SK-N-SH treated with all-trans-retinoic acid at 6 μM for 48 hours (cell line): ENCODE measurements at regions not wholly inside any gene's neighbourhood (a gene's known extent, or its start where the extent isn't known, plus 50 kb on each side); places are given as distances from the start of the nearest gene placed in this dataset.

Experiments
- ATAC-seq: fragments of 200-7000 bp; cut with Tn5 transposase; 3 replicates; pipeline ENCODE4 v1.9.1; 2020; ENCODE audit warnings: mild to moderate bottlenecking, moderate library complexity
- ARNTL ChIP-seq: fragments of 450-650 bp; formaldehyde crosslinking; IDR thresholded peaks from 2 replicates; pipeline ENCODE4 v1.5.0; 2020; ENCODE audit warnings: low read depth, mild to moderate bottlenecking, moderate library complexity, borderline replicate concordance
- BACH2 ChIP-seq: fragments of 250-450 bp; sonication (Bioruptor Pico); IDR thresholded peaks from 2 replicates; pipeline ENCODE4 v1.9.0; 2021; ENCODE audit warnings: mild to moderate bottlenecking, borderline replicate concordance
- CREB5 ChIP-seq: fragments of 250-450 bp; sonication (Bioruptor Pico); IDR thresholded peaks from 2 replicates; pipeline ENCODE4 v1.5.1; 2020; ENCODE audit warnings: low read depth, mild to moderate bottlenecking, moderate library complexity
- CSDC2 ChIP-seq: fragments of 250-450 bp; sonication (Bioruptor Pico); IDR thresholded peaks from 2 replicates; pipeline ENCODE4 v1.5.0; 2020; ENCODE audit warnings: mild to moderate bottlenecking, moderate library complexity
- CSRNP3 ChIP-seq: fragments of 250-450 bp; sonication (Bioruptor Pico); IDR thresholded peaks from 2 replicates; pipeline ENCODE4 v1.5.1; 2021; ENCODE audit warnings: mild to moderate bottlenecking, moderate library complexity
- ESRRG ChIP-seq: fragments of 250-450 bp; sonication (Bioruptor Pico); IDR thresholded peaks from 2 replicates; pipeline ENCODE4 v1.6.1; 2021; ENCODE audit warnings: mild to moderate bottlenecking
- GLIS3 ChIP-seq: fragments of 250-450 bp; sonication (Bioruptor Pico); IDR thresholded peaks from 2 replicates; pipeline ENCODE4 v1.5.0; 2020; ENCODE audit warnings: mild to moderate bottlenecking, moderate library complexity
- ISL1 ChIP-seq: fragments of 250-450 bp; sonication (Bioruptor Pico); IDR thresholded peaks from 2 replicates; pipeline ENCODE4 v2.1.2; 2022; ENCODE audit warnings: mild to moderate bottlenecking, moderate library complexity
- OSR1 ChIP-seq: fragments of 250-450 bp; sonication (Bioruptor Pico); IDR thresholded peaks from 2 replicates; pipeline ENCODE4 v1.8.0; 2022; ENCODE audit warnings: moderate library complexity, mild to moderate bottlenecking, inconsistent platforms
- PATZ1 ChIP-seq: fragments of 250-450 bp; sonication (Bioruptor Pico); IDR thresholded peaks from 2 replicates; pipeline ENCODE4 v1.8.0; 2020; ENCODE audit warnings: mild to moderate bottlenecking, moderate library complexity, borderline replicate concordance
- PPARA ChIP-seq: fragments of 250-450 bp; sonication (Bioruptor Pico); IDR thresholded peaks from 2 replicates; pipeline ENCODE4 v1.5.0; 2020; ENCODE audit warnings: mild to moderate bottlenecking, borderline replicate concordance
- RARB ChIP-seq: fragments of 250-450 bp; sonication (Bioruptor Pico); IDR thresholded peaks from 2 replicates; pipeline ENCODE4 v1.8.0; 2021; ENCODE audit warnings: mild to moderate bottlenecking, moderate library complexity
- SNAI2 ChIP-seq: fragments of 250-450 bp; sonication (Bioruptor Pico); IDR thresholded peaks from 2 replicates; pipeline ENCODE4 v1.5.0; 2020; ENCODE audit warnings: mild to moderate bottlenecking, moderate library complexity
- TCF4 ChIP-seq: fragments of 250-450 bp; sonication (Bioruptor Pico); IDR thresholded peaks from 2 replicates; pipeline ENCODE4 v1.8.0; 2021; ENCODE audit warnings: mild to moderate bottlenecking, moderate library complexity, borderline replicate concordance
- TOX ChIP-seq: fragments of 250-450 bp; sonication (Bioruptor Pico); IDR thresholded peaks from 2 replicates; pipeline ENCODE4 v1.8.0; 2021; ENCODE audit warnings: mild to moderate bottlenecking, moderate library complexity, borderline replicate concordance
- ZC3H10 ChIP-seq: fragments of 250-450 bp; sonication (Bioruptor Pico); IDR thresholded peaks from 2 replicates; pipeline ENCODE4 v1.5.1; 2021; ENCODE audit warnings: mild to moderate bottlenecking, moderate library complexity
- ZFP3 ChIP-seq: fragments of 250-450 bp; sonication (Bioruptor Pico); IDR thresholded peaks from 2 replicates; pipeline ENCODE4 v1.5.0; 2020; ENCODE audit warnings: mild to moderate bottlenecking, moderate library complexity
- ZFP30 ChIP-seq: fragments of 450-650 bp; formaldehyde crosslinking; IDR thresholded peaks from 2 replicates; pipeline ENCODE4 v1.5.0; 2022; ENCODE audit warnings: mild to moderate bottlenecking, moderate library complexity
- ZNF565 ChIP-seq: fragments of 450-650 bp; formaldehyde crosslinking; conservative IDR thresholded peaks from 2 replicates; pipeline ENCODE4 v1.5.0; 2020; ENCODE audit warnings: low read depth, mild to moderate bottlenecking, moderate library complexity
- ZNF70 ChIP-seq: fragments of 450-650 bp; formaldehyde crosslinking; IDR thresholded peaks from 2 replicates; pipeline ENCODE4 v1.5.0; 2020; ENCODE audit warnings: mild to moderate bottlenecking, moderate library complexity
- ZNF8 ChIP-seq: fragments of 450-650 bp; formaldehyde crosslinking; IDR thresholded peaks from 2 replicates; pipeline ENCODE4 v1.5.0; 2020; ENCODE audit warnings: mild to moderate bottlenecking, moderate library complexity
- TF ChIP-seq, protein P1 (sequence below): fragments of 250-450 bp; sonication (Bioruptor Pico); IDR thresholded peaks from 2 replicates; pipeline ENCODE4 v1.5.0; 2020; ENCODE audit warnings: mild to moderate bottlenecking, moderate library complexity

DNA sequence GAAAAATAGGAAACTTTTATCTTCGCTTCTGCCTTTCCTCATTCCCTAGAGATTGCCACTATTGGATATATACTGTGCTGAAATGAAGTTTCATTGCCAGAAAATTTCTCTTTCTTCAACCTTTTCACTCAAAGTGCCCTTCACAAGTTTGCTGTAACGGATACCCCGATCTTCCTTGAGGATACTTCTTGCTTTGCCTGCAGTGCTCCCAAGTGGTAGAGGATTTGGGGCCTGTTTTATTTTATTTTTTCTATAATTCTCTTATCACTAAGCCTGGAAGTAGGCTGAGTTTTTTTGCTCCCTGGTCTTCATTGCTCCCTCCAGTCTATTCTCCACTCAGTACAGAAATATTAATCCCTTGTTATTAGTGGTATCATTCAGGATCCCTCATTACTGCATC is 481.4 kb upstream of the CDH18 start:
- TF ChIP-seq ZNF70 (CRISPR knock-in tag), result no peak
- no peak for TF ChIP-seq CREB5 (CRISPR knock-in tag)
- TF ChIP-seq CSRNP3 (CRISPR knock-in tag), result no peak
- no peak for TF ChIP-seq PATZ1 (CRISPR knock-in tag)
- TF ChIP-seq ZNF8 (CRISPR knock-in tag), result no peak
- TF ChIP-seq ZFP3 (CRISPR knock-in tag), result no peak
- TF ChIP-seq CSDC2 (CRISPR knock-in tag), result no peak
- no peak for TF ChIP-seq ESRRG
- TF ChIP-seq ZFP30 (CRISPR knock-in tag), result no peak
- TF ChIP-seq ZNF565, result no peak
- no peak for TF ChIP-seq ISL1 (CRISPR knock-in tag)
- no peak for TF ChIP-seq OSR1 (CRISPR knock-in tag)
- no peak for TF ChIP-seq RARB (CRISPR knock-in tag)
- no peak for TF ChIP-seq ARNTL (CRISPR knock-in tag)
- no peak for TF ChIP-seq TCF4 (CRISPR knock-in tag)
- TF ChIP-seq TOX (CRISPR knock-in tag), result no peak
- TF ChIP-seq, protein P1, sequence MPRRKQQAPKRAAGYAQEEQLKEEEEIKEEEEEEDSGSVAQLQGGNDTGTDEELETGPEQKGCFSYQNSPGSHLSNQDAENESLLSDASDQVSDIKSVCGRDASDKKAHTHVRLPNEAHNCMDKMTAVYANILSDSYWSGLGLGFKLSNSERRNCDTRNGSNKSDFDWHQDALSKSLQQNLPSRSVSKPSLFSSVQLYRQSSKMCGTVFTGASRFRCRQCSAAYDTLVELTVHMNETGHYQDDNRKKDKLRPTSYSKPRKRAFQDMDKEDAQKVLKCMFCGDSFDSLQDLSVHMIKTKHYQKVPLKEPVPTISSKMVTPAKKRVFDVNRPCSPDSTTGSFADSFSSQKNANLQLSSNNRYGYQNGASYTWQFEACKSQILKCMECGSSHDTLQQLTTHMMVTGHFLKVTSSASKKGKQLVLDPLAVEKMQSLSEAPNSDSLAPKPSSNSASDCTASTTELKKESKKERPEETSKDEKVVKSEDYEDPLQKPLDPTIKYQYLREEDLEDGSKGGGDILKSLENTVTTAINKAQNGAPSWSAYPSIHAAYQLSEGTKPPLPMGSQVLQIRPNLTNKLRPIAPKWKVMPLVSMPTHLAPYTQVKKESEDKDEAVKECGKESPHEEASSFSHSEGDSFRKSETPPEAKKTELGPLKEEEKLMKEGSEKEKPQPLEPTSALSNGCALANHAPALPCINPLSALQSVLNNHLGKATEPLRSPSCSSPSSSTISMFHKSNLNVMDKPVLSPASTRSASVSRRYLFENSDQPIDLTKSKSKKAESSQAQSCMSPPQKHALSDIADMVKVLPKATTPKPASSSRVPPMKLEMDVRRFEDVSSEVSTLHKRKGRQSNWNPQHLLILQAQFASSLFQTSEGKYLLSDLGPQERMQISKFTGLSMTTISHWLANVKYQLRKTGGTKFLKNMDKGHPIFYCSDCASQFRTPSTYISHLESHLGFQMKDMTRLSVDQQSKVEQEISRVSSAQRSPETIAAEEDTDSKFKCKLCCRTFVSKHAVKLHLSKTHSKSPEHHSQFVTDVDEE (CRISPR knock-in tag), result no peak
- no peak; the same call in 1 of the 3 replicates for ATAC-seq

- no peak for ATAC-seq
- TF ChIP-seq BACH2, result no peak
- TF ChIP-seq TOX (CRISPR knock-in tag), result no peak
- no peak for TF ChIP-seq ZFP30 (CRISPR knock-in tag)
- no peak for TF ChIP-seq ESRRG
- TF ChIP-seq RARB (CRISPR knock-in tag), result no peak
- no peak for TF ChIP-seq ZC3H10 (CRISPR knock-in tag)
- no peak for TF ChIP-seq PPARA (CRISPR knock-in tag)
- no peak for TF ChIP-seq SNAI2 (CRISPR knock-in tag)
- TF ChIP-seq GLIS3 (CRISPR knock-in tag), result no peak
- TF ChIP-seq ZNF565, result no peak
- no peak for TF ChIP-seq ARNTL (CRISPR knock-in tag)
- no peak for TF ChIP-seq ZNF8 (CRISPR knock-in tag)
- TF ChIP-seq TCF4 (CRISPR knock-in tag), result no peak
- TF ChIP-seq CREB5 (CRISPR knock-in tag), result no peak
- TF ChIP-seq PATZ1 (CRISPR knock-in tag), result no peak
- TF ChIP-seq, protein P1 (CRISPR knock-in tag), result no peak
- no peak for TF ChIP-seq ZNF70 (CRISPR knock-in tag)
These were observed 478.5 kb upstream of the CDH18 start for GRCh38 chr5:20466512-20466911.
